DMS53 treated with DMSO at 0.1 percent for 48 hours (cell line): ENCODE measurements at regions not wholly inside any gene's neighbourhood (a gene's known extent, or its start where the extent isn't known, plus 50 kb on each side); places are given as distances from the start of the nearest gene placed in this dataset.

Experiments used
- DNase-seq: peaks from one replicate; lab custom pipeline; 2025; ENCODE audit not compliant: unreplicated experiment; lab: John Stamatoyannopoulos, UW

DNA sequence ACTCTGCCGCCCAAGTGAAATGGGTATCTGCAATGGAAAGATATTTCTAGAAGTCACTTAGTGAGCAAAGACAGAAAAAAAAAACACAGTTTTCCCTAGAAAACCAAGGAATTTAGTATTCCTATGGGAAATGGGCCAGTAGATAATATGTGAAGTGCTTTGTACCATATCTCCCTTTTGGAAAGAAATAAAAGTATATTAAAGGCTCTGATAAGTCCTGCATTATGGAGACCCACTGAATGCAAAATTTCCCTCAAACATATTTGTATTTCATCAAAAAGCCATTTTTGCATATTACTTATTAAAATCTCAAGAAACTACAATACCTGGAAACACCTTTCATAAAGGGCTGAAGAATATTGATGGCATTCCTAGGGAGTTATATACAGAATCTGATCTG, 51.6 kb upstream of the DYNLRB2 start:
- no peak for DNase-seq

DNA sequence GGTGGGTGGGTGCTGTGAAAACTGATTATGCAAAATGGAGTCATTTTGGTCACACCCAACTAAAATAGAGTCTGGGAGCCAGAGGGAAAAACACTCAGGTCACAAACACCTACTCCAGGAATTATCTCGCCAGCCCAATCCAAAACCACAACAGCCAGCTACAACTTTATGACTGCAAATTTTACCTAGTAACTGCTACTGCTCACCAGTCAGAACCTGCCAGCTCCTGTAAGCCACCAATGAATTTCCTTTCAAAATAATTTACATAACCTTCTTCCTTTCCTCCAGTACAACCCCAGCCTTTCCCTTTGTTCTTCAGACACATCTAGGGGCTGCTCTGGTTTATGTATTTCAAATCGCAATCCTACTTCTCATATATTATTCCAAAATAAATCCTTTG, 52.6 kb upstream of the DYNLRB2 start:
- no peak for DNase-seq

DNA sequence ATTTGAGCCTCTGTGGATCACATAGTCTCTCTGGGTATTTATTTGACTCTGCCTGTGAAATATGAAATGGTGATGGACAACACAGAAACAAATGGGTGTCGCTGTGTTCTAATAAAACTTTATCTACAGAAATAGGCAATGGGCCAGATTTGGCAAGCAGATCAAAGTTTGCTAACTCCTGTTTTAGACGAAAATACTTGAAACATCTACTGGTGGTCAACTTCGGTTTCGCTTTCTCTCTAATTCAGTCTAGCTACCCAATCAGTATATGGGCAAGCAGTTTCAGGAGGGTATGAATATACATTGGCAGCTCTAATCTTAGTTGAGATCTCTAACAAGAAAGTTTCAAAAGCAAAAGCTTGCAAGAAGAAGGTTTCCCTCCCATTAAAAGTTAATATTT, 60.1 kb upstream of the DYNLRB2 start:
- DNase-seq, result no peak

DNA sequence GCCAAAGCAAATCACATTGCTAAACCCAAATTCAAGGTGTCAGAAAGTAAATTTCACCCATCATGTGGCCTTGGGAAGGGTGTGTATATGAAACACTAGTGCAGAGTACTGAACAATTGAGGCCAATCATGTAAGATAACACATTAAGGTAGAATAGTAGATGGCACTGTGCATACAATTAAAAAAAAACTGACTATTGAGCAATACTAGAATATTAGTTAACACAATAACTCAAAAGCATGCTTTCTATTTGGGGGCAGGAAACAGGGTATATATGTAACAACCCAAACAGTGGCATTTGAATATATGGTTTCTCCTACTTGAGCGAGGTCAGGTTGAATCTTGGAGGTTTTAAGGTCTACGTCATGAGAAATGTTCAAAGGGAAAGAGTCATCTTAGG, 63.0 kb upstream of the DYNLRB2 start:
- no peak for DNase-seq

DNA sequence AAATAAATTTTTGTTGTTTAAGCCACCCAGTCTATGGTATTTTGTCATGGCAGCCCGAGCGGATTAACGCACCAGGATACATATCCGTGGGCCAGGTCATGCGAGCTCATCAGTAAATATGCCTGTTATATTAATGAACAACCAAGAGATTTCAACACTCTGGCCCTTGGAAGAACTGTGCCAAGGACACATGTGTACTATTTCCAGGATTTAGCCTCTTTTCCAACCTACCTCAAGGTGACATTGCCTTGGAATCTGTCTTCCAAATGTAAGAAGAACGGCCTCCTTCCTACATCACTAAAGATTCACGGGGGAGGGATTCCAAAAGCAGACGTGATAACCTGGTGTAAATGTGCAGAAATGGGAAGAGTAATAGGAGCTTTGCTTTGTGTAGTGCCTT, 72.8 kb upstream of the DYNLRB2 start:
- no peak for DNase-seq

DNA sequence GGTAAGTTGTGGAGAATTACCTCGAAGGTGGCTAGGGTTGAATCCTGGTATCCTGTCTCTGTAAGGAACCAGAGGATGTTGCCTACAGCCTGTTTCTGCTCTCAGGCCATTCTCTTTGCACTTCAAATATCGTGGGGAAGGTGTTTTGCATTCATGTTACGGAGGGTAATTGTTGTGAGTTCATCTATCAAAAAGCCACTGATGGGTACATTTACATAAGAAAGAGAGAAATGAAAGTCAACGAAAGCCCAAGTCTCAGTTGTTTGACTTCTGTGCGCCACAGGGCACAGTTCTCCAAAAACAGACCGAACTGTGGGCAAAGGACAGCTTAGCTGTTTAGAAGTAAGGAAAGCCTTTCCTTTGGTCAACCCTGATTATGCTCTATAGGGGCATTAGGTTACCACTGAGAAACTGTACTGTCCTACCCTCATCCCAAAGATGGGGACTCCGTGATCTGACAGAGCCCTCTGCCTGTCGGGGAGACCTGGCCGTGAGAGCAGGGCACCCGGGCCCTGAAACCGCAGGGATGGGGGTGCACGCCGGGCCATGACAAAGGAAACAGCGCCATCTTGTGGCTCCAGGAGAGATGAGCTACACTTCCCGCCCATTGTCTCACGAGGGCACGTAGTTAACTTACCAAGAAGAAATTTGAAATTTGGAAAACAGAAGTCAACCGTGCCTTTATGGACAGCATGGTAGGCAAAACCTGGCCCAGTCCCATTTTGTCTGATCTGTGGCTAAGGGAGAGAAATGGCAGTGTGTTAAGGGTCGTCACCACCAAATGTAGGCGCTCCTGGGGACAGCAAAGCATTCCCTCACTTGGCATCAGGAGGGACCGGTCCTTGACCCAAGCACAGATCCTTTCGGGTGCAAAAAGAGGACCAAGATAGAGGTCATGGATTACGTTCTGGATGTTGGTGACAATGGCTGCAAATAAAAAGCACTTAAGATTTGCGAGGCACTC, 74.5 kb upstream of the DYNLRB2 start:
- peak; percentile 30 for DNase-seq

DNA sequence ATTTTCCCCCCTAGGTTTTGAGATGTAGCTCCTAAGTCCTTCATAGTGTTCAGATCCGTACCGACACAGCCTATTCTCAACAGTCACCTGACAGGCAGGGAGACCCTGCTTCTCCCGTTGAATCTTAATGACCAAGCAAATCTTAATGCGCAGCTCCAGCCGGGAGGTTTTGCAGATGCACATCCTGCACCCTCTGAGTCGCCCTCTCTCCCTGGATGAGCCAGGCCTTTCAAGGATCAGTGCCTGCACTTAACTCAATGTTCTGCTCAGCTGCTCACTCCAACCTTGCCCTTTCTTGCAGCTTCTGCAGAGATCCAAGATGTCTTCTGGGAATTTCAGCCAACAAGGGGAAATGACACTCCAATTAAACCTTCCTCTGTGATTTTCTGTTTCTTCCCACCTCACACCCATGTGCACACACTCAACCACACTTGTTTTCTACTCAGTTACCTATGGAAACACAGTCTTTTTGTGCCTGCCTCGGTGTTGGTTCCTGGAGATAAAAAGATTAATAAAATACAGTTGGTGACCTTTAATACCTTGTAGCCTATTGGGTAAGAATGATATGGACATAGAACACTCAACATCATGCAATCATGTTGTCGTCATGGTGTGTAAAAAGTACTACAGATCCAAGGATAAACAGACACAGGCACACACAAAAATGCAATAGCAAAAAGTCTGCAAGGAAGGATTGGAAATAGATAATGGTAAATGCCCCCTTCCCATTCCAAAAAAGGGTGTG, 76.9 kb upstream of the DYNLRB2 start:
- DNase-seq, result no peak

DNA sequence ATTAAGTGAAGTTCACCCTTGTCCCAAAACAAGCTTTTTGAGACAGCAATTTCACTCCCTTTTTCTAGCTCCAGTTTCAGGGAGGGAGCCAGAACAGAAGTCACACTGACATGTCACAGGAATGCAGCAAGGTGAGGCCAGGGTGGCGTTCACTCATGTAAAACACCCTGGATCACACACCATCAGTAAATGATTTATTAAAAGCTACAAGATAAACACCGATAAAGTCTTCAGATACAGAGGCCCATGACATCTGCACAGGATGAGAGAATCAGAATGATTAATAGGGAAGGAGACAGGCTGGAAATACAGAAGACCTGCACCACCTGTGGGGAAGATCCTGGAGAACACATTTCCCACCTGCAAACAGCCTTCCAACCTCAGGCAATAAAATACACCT, 77.5 kb upstream of the DYNLRB2 start:
- DNase-seq, result no peak

DNA sequence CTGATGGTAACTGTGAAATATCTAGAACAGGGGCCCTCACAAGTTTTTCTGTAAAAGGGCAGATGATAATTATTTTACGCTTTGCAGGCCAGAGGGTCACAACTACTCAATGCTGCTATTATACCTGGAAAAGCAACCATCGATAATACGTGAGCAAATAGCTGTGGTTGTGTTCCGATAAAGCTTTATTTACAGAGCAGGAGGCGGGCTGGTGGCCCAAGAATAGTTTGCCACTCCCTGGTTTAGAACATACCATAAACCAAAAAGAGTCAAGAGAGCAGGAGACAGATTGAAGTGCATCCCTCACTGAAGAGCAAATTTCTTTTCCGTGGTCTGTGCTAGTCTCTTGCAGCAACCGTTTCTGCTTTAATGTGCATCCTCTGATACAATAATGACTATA, 77.9 kb upstream of the DYNLRB2 start:
- DNase-seq, result no peak

DNA sequence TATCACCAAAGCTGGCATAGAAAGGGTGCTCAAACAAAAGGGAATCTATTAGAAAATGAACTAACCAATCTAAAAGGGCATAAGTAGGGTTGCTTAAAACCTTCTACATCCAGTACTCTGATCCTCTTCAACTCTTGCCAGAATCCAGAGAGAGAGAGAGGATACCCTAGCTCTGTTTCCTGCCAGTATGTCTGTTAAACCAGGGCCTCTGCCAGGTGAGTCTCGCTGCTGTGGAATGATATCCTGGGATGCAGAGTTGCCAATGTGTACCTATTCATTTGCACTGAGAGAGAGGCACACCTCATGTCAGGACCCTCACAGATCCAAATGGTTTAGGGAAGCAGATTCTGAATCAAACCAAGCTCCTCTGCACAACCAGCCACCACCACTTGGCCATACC, 79.8 kb upstream of the DYNLRB2 start:
- no peak for DNase-seq

DNA sequence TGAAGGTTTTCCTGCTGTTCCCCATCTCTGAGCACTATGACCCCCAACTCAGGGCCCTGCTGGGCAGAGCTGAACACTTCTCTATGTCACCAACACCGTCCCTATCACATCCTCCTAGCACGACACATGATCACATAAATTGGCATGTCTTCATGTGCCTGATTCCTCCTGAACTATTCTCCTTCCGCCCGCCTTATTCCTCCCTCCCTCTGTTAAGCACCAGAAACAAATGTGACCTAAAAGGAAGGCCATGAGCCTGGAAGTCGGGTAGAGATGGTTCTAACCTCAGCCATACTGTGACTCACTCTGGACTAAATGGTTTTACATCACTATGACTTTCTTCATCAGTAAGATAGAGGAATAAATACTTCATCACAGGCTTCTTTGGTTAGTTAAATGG, 80.8 kb upstream of the DYNLRB2 start:
- no peak for DNase-seq

DNA sequence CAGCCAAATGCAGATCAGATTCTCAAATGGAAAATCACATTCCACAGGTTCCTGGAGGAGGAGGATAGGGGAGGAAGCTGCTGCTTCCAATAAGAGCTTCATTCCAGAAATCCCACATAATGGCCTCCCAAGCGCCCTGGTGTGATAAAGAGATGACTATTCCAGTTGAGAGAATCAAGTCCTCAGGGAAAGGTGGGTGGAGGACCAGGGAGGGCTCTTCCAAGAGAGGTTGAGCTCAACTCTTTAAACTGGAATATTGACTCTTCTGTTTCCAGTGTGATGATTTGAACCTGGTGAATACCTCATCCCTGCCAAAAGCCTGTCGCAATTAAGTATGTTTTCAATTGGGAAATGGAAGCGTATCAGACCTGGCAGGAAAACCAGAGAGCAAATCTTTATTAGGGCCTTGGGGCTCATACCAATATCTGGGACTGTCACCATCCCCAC, 81.4 kb upstream of the DYNLRB2 start:
- no peak for DNase-seq

DNA sequence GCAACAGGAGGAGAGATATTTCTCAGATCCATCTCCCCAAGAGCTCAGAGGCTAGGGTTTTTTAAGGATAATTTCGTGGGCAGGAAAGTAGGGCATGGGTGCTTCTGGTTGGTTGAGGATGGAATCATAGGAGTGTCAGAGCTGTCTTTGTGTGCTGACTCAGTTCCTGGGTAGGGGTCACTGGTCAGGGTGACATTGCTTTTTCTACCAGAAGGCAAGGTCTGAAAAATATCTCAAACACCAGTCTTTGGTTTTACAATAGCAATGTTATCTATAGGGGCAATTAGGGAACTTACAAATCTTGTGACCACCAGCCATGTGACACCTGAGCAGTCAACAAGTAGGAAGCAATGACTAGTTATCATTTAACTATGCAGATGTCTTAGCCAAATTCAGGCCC, 82.9 kb upstream of the DYNLRB2 start:
- DNase-seq, result no peak

DNA sequence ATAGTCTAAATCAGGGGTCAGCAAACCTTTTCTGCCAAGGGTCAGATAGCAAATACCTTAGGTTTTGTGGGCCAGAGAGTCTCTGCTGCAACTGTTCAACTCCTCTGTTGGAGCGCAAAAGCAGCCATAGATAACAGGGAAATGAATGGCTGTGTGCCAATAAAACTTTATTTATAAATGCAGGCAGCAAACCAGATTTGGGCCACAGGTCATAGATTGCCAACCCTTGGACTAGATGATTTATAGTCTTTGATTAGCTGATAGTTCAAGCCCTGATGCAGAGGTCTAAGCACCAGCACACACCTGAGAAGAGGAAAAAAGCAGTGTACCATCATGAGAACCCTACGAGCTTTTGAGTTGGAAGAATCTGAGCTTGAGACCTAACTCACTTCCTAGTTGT, 86.0 kb upstream of the DYNLRB2 start:
- DNase-seq, result no peak

DNA sequence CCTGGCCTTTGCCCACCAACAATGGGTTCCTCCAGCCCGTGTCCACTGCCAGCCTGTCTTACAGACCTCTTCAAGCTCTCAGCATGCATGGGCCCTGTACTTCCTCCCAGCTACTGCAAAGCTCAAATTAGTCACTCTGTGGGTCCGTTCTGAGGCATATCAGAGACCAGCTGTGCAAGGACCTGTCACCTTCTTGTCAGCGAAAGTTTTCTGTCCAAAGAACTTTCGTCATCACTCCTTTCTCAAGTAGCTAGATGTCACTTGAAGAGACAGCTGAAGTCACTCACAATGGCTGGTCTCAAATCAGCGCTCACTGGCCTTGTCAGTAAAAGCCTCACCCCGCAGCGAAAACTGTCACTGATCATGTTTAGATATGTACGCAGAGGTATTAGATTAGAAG, 91.4 kb upstream of the DYNLRB2 start:
- DNase-seq, result no peak

DNA sequence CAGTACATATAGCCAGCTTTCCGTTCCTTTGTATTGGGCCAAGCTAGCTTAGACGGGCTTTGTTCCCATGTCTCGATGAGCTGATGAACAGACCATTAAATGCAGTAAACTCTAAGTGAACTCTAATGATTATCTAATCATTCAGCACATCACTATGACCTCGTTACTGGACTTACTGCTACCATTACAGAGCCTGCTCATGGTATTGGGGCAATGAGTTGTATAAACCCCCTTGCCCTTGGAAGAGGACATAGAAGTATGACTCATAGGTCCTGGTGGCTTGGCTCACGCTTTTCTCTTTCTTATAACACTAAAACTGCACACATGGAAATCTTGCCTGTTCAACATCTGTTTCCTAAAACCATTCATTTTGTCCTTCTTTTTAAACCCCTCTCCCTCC, 93.6 kb upstream of the DYNLRB2 start:
- DNase-seq, result no peak

DNA sequence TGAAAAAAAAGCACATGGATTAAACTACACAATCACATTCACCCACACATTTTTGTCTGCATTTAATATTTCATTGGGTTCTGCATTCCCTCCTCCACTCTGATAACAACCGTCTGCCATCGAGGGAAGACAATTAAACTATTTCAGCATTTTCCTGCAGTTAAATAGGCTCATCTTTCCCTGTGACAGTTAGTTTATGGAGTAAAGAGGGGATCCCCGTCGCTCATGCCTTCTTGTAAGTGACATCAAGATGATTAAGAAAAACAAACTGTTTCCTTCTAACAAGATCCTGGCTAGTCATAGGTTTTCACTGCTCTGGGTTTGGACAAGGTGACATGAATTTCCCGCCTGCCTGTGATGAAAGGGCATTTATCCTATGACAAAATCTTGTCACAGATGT, 98.0 kb upstream of the DYNLRB2 start:
- DNase-seq, result no peak

DNA sequence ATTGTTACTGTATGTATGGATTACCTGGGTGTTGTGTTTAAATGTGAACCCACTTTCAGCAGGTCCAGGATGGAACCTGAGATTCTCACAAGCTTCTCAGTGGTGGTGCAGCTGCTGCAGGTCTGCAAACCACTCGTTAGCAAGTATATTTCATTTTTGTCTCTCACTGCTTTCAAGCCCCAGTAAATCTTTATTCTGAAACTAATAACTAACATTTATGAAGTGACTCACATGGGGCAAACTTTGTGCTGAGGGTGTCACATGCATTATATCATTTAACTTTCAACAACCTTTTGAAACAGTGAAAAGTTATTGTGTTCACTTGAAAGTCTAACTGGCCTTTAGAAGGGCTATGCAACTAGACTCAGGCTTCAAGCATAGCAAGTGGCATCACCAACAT, 98.9 kb upstream of the DYNLRB2 start:
- DNase-seq, result no peak

DNA sequence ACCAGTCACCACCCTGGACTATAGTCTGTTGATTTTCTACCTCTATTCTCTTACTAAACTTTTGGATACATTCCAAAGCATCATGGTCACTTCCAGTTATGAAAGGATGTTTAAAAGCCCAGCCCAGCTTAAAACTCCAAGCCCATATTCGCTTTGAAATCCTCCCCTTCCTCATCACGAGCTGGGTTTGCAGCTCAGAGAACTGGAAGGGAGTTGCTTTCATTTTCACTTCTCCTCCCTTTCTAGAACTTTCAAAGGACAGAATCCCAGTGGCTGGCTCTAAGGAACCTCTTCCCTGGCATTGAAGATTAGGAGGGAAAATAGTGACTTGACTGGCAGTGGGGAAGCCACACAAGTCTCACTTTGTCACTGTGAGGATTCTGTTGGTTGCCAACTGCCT, 100.1 kb upstream of the DYNLRB2 start:
- DNase-seq, result no peak

DNA sequence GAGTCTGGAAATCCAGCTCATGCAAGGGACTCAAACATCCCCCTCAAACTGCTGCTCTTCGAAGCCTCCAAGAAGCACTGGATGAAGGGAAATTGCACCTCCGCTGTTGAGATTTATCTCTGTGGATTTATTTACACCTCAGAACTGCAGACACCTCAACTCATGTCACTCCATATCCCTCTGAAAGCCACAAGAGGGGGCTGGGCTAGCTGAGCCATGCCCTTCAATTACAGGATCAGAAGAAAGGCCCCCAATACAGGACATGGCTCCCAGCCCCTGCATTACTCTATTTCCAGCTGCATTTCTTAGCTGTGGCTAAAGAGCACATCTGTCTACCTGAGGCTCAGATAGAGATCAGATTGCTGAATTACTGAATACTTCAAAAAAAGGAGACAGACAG, 103.1 kb upstream of the DYNLRB2 start:
- DNase-seq, result no peak

DNA sequence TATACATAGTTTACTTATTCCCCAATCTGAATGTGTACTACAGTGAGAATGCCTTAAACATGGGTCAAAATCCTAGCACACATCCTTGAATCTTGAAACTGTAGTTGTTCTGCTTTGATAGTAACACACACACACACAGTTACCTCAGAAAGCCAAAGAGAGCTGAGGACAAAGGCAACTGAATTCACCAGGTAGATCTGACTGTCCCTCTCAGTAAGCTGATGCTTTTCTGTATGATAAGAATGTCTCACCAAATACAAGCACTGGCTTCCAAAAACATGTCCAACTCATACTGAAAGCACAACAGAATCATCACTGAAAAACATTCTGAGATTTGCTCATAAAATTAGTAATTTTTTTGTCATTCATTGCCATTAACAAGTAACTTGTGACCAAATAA, 104.3 kb upstream of the DYNLRB2 start:
- no peak for DNase-seq

DNA sequence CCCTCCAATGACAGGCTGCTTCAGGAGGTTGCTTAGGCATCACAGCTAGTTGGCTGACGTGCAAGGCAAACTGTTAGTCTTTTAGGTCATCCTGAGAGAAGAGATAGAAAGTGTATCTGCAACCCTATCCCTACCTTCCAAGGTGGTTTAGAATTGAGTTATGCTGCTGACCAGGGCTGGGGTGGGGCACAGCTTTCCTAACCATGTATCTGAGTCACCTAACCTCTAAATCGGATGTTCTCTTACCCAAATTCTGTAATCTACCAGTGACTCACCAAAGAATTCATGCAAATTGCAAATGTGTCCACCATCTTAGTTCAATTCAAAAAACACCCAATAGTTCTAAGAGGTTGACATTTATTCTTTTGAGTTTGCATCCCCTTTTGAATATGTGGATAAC, 107.2 kb upstream of the DYNLRB2 start:
- no peak for DNase-seq
